RPMI7951 (cell line): ENCODE measurements at regions not wholly inside any gene's neighbourhood (a gene's known extent, or its start where the extent isn't known, plus 50 kb on each side); places are given as distances from the start of the nearest gene placed in this dataset.
"Not testable (repeated sequence)": the region's sequence is repeated elsewhere in the genome, so short reads cannot be mapped to it uniquely, and the experiment has no call there.

Source experiments
- DNase-seq: peaks from one replicate; pipeline ENCODE4 v3.0.0-alpha.2; 2012; ENCODE audit warnings: low read depth

DNA sequence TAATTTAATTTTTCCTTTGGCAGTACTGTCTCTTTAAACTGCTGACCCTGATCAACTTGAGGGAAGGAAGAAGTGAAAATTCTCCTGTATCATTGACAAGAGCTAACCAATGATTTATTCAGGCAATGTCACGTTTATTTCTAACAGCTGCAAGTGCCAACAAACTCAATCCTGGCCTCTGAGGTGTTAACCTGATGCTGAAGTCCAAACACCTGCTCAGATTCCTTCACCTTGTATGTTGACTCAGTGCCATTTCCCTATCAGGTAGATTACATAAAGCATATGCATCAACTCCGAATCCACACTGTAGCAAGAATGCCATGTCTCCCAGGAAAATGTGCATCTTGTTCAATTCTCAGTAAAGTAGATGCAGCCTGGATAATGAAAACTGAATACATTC lies 820.0 kb downstream of the XPNPEP1 start:
- DNase-seq, result no peak

DNA sequence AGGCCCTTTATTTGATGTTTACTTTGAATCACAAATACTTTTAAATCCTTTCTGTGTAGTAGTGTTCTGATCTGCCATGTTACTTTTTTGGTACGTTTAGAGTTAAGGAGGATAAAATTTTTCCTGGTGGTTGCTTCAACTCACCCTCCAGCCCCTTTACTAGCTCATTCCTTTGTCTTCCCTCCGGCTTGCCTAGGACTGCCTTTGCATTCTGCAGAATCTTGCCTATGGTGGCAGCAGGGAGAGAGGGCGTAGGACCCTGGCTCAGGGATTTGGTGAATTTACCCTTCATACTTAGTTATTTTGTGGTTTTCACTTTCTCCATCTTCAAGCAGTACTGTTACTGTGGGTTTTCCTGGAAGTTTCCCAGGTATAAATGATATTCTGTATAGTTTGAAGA lies 833.5 kb downstream of the XPNPEP1 start:
- DNase-seq, result no peak

- no peak for DNase-seq
Observed at GRCh38 chr10:109071539-109071938, 851.8 kb downstream of the XPNPEP1 start.

DNA sequence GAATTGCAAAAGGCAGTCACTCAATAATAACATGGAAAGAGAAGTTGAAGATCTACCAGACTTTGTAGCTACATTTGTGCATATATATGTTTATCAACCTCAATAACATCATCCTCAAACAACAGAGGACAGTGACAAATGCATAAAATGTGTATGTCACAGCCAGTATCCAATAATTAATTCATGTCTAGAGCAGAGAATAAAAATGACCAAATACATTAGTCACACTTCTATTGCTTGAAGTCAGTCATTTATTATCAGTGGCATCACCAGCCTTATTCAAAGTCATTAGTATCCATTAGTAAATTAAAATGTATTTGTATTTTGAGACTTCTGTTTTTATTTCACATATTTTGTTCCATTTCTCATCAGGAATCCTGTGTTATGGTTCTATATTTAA lies 852.8 kb downstream of the XPNPEP1 start:
- DNase-seq, result no peak

GRCh38 chr10:109067031-109067430 lies 856.3 kb downstream of the XPNPEP1 start:
- DNase-seq, result no peak

- DNase-seq, result no peak
Observed at GRCh38 chr10:109065821-109066220, 857.5 kb downstream of the XPNPEP1 start.

DNA sequence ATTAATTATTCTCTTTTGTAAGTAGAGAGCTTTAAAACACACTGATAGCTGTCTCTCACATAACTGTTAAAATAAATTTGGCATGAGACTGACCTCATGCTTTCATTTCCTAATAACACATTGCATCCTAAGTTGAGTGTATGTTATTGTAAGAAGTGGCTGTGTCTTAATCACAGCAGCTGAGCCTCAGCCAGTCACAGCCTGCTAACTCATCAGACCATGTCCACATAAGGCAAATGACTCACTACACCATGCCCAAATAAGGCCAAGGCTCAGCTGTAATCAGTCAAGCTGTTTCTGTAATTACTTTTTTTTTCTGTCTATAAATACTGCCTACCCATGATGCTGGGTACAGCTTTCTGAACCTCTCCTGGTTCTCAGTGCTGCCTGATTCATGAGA lies 860.9 kb downstream of the XPNPEP1 start:
- DNase-seq, result peak; percentile 29

DNA sequence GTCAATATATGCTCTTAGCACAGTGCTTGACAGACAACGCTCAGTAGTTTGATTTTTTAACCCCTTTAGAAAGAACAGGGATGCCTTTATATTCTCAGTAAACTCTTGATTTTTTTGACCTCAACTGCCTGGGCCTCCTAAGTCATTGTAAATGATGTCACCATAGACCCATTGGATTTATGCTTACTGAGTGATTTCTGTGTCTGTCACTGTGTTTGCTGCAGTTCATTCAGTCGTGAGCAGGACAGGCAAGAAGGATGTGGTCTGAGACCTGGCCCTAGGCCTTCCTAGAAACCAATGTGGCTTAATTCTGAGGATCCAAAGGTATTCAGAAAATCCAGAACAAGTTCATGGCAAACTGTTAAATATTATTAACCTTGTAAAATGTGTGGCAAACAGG lies 868.1 kb downstream of the XPNPEP1 start:
- no peak for DNase-seq

GRCh38 chr10:109047856-109048255 lies 875.5 kb downstream of the XPNPEP1 start:
- no peak for DNase-seq

- DNase-seq, result not testable (repeated sequence)
Observed at GRCh38 chr10:109046427-109046826, 876.9 kb downstream of the XPNPEP1 start.

DNA sequence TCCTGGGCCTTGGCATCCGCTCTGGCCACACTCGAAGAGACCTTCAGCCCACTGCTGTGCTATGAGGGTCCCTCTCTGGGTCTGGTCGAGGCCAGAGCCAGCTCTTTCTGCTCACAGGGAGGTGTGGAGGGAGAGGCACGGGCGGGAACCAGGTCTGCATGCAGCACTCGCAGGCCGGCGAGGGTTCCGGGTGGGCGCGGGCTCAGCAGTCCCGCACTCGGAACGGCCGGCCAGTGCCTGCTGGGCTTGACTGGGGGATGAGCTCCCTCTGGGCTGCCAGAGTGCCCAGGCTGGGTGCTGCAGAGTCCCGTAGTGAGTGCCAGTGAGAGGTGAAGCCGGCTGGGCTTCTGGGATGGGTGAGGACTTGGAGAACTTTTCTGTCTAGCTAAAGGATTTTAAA lies 882.7 kb downstream of the XPNPEP1 start:
- no peak for DNase-seq

DNA sequence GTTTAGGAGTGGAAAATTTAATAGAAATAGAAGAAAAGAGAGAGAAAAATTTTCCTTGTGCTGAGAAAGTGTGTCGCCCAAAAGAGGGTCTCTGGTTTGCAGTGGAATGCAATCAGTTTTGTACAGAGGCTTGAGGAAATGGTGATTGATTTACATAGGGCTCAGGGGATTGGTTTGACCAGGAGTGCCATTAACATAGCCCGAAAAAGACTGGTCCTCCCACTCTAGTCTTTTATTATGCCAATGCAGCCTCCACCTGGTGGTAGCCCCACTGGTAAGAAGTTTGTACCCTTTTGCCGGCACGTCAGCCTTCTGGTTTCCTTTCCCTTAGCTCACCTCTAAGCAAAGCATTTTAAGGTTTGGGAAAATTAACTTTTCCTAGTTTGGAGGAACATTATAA lies 885.3 kb downstream of the XPNPEP1 start:
- no peak for DNase-seq

GRCh38 chr10:109030581-109031210 lies 892.6 kb downstream of the XPNPEP1 start:
- no peak for DNase-seq

DNA sequence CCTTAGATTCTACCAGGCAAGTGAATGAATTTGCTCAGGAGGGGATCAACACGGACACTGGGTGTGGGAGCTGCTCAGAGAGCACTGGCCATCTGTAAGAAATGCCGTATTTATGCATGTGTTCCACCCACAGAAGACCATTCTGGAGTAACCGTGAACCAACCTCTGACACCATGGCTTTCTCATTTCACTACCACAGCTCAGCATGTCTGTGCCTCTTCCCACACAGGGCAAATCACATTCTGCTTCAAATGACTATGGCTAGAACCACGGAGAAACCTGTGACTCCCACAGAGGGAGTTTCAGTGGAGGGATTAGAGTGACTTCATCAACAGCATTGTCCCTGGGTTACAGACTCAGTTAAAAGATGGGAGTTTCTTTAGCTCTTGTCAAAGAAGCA lies 893.4 kb downstream of the XPNPEP1 start:
- no peak for DNase-seq

DNA sequence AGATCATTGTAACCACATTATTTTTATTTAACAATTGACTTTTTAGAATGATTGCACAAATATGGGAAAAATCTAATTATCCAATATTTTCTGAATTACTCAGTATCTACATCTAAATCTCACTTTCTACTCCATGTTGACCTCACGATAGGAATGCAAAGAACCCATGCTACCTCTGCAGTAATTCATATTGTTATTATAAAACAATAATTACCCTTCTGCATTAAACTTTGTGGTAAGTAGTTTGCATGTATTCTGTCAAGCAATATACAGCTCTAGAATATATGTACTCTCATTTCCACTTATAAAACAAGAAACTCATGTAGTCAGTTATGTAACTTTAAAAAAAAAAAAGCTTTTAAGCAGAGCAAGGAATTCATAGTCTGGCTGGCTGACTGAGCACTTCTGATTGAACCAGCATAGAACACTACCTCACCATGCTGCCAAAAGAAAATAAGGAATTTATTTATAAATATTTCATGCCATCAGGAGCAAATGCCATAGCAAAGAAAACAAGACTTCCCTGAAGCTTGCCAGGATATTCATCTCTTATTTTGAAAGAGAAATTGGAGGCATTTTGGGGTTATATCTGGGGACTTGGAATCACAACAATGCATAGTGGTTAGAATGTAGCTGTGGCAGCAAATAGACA lies 895.7 kb downstream of the XPNPEP1 start:
- DNase-seq, result no peak

DNA sequence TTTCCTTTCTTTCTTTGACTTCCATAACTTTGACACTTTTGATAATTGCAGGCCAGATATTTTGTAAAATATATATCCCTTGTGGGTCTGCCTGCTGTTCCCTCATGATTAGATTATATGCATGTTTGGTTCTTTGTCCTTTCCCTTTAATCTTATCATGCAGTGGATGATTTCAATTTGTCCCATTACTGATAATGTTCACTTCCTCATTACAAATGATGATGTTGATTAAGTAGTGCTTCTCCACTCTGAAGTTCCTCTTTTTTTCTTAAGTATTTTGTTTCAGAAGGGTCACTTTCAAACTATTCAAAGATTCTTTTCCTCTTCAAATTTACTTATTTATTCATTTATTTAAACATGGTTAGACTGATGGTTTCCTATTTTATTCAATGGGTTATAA lies 898.1 kb downstream of the XPNPEP1 start:
- DNase-seq, result no peak

DNA sequence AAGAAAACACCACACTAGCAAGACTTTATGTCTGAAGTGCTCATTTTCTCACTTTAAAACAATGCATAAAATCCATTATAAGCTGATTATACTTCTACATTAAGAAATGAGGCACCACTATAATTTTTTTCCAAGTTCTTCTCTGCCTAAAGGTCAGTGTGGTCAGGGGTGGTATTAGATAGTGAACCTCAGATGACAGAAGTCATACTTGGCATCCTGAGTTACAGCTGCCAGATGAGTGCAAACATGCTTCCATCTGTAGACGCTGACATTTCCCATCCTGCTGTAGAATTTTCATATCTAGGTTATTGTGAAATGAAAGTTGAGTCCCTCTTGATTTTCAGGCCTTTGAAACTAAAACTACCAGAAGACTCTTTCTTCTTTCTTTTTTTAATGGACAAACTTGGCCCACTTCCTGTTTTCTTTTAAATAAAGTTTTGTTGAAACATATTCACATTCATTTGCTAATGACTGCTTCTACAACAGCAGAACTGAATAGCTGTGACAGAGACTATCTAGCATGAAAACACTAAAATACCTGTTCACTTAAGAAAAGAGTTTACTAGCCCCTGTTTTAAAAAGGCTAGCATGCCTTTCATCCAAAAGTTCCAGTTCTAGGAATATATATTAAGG lies 900.8 kb downstream of the XPNPEP1 start:
- DNase-seq, result no peak

DNA sequence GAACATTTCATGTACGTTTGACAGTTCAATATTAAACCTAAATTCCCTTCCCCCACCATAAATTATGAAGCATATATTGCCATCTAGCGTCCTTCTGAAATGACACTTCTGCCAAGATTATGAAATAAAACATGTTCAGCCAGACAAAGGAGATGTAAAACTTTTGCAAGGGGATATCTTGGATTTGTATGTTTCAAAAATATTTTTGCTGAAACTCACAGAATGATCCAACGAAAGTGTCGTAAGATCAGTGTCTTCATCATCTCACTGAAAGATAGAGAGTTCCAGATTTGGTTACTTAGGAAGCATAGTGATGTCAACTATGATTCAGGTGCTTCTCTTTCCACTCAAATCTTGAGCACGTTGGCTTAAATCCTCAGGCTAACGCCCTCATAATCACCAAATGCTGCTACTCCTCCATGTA lies 904.3 kb downstream of the XPNPEP1 start:
- no peak for DNase-seq

GRCh38 chr10:109007514-109007913 lies 915.8 kb downstream of the XPNPEP1 start:
- no peak for DNase-seq

- DNase-seq, result no peak
Observed at GRCh38 chr10:108990441-108990840, 932.9 kb downstream of the XPNPEP1 start.

GRCh38 chr10:108989976-108990375 lies 933.3 kb downstream of the XPNPEP1 start:
- DNase-seq, result no peak

GRCh38 chr10:108982159-108982558 lies 941.2 kb downstream of the XPNPEP1 start:
- DNase-seq, result no peak

GRCh38 chr10:108980869-108981268 lies 942.4 kb downstream of the XPNPEP1 start:
- no peak for DNase-seq
